Tibial nerve (tissue), 4 donors: ENCODE measurements at regions not wholly inside any gene's neighbourhood (a gene's known extent, or its start where the extent isn't known, plus 50 kb on each side); places are given as distances from the start of the nearest gene placed in this dataset.

Experiments used
- DNase-seq, 2 donors: peaks; one replicate each; pipeline ENCODE4 v3.0.0-alpha.2; 2019; ENCODE audit warnings: low spot score in 2 of 2
- H3K27ac ChIP-seq, 4 donors: fragments of 200-600 bp; sonication (generic) in 3 of 4; one replicate each; pipeline ENCODE4 v1.5.1; 2017 to 2019; ENCODE audit warnings: mild to moderate bottlenecking in 1 of 4
- H3K27me3 ChIP-seq, 2 donors: fragments of 200-600 bp; sonication (generic) in 1 of 2; one replicate each; pipeline versions ENCODE4 v1.5.1 to v1.6.0; 2017 to 2019
- H3K36me3 ChIP-seq, 3 donors: fragments of 200-600 bp; sonication (generic); one replicate each; pipeline ENCODE4 v1.5.1; 2018 to 2019
- H3K4me1 ChIP-seq, 4 donors: fragments of 200-600 bp; sonication (generic) in 3 of 4; one replicate each; pipeline ENCODE4 v1.5.1; 2017 to 2019
- H3K4me3 ChIP-seq, 4 donors: fragments of 200-600 bp; sonication (generic) in 3 of 4; one replicate each; pipeline ENCODE4 v1.5.1; 2017 to 2019; ENCODE audit warnings: mild to moderate bottlenecking in 1 of 4, moderate library complexity in 1 of 4
- H3K9me3 ChIP-seq, 4 donors: fragments of 200-600 bp; sonication (generic) in 3 of 4; one replicate each; pipeline ENCODE4 v1.5.1; 2017 to 2019
- EP300 ChIP-seq, 2 donors: sonication (generic); formaldehyde crosslinking; IDR thresholded peaks; one replicate each; pipeline ENCODE4 v1.6.1; 2017; ENCODE audit warnings: antibody characterized with exemption in 2 of 2, mild to moderate bottlenecking in 1 of 2
- POLR2A ChIP-seq, 2 donors: fragments of 450-650 bp; IDR thresholded peaks; one replicate each; pipeline ENCODE4 v1.6.1; 2017; ENCODE audit warnings: antibody characterized with exemption in 2 of 2, mild to moderate bottlenecking in 2 of 2, moderate library complexity in 2 of 2
- WGBS, 2 donors: methylation state at CpG; one replicate each; pipeline ENCODE4 v1.1.5; 2018; 5-methylcytosine and 5-hydroxymethylcytosine counted together
- TF ChIP-seq, protein P1 (sequence below), 5 experiments: fragments of 200-600 bp in 3 of 5; fragments of 450-650 bp in 2 of 5; sonication (generic) in 3 of 5; IDR thresholded peaks; one replicate each; pipeline ENCODE4 v1.5.1; 2016 to 2019; ENCODE audit warnings: antibody characterized with exemption in 5 of 5, mild to moderate bottlenecking in 3 of 5, moderate library complexity in 2 of 5

- Histone ChIP-seq H3K27me3 (no peaks in the 10 kb centered on the region), H3K9me3 (peaks cover 0 to 8% (median 0%) of the 10 kb centered on the region in 4 donors), H3K4me1 (no peaks in the 10 kb centered on the region), H3K36me3 (no peaks in the 10 kb centered on the region), H3K27ac (no peak overlapping the region), H3K4me3 (no peak overlapping the region)
- TF ChIP-seq, protein P1, sequence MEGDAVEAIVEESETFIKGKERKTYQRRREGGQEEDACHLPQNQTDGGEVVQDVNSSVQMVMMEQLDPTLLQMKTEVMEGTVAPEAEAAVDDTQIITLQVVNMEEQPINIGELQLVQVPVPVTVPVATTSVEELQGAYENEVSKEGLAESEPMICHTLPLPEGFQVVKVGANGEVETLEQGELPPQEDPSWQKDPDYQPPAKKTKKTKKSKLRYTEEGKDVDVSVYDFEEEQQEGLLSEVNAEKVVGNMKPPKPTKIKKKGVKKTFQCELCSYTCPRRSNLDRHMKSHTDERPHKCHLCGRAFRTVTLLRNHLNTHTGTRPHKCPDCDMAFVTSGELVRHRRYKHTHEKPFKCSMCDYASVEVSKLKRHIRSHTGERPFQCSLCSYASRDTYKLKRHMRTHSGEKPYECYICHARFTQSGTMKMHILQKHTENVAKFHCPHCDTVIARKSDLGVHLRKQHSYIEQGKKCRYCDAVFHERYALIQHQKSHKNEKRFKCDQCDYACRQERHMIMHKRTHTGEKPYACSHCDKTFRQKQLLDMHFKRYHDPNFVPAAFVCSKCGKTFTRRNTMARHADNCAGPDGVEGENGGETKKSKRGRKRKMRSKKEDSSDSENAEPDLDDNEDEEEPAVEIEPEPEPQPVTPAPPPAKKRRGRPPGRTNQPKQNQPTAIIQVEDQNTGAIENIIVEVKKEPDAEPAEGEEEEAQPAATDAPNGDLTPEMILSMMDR (IDR thresholded peaks at IDR 0.05): no peak
- TF ChIP-seq EP300 (IDR thresholded peaks at IDR 0.05) (no peak), POLR2A (IDR thresholded peaks at IDR 0.05) (no peak)
- 80 to 84% methylated on average over 4 of the region's 4 CpGs for WGBS, 2 donors
- no peak for DNase-seq
Observed at GRCh38 chr11:27938011-27938410, 169.9 kb downstream of the KIF18A start.

DNA sequence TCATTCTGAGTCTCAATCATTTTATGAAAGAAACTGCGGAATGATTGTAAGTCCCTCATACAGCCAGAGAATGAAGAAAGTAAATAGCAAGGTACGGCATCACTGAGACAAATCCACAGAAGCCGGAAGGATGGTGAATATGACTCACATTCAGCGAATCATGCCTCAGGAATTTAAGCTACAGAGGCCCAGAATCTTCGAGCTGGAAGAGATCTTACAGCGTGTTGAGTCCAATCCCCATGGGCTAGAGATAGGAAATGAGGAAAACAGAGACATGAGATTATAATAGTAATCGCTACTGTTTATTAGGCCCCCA, 173.2 kb downstream of the KIF18A start:
- TF ChIP-seq POLR2A (IDR thresholded peaks at IDR 0.05) (no peak), EP300 (IDR thresholded peaks at IDR 0.05) (no peak)
- TF ChIP-seq, protein P1 (IDR thresholded peaks at IDR 0.05): no peak
- Histone ChIP-seq H3K27me3 (no peaks in the 10 kb centered on the region), H3K4me1 (no peaks in the 10 kb centered on the region), H3K27ac (no peak overlapping the region), H3K4me3 (no peak overlapping the region), H3K9me3 (peaks cover 0 to 8% (median 0%) of the 10 kb centered on the region in 4 donors), H3K36me3 (no peaks in the 10 kb centered on the region)
- 43 to 47% methylated on average over 7 of the region's 7 CpGs for WGBS, 2 donors
- no peak for DNase-seq

DNA sequence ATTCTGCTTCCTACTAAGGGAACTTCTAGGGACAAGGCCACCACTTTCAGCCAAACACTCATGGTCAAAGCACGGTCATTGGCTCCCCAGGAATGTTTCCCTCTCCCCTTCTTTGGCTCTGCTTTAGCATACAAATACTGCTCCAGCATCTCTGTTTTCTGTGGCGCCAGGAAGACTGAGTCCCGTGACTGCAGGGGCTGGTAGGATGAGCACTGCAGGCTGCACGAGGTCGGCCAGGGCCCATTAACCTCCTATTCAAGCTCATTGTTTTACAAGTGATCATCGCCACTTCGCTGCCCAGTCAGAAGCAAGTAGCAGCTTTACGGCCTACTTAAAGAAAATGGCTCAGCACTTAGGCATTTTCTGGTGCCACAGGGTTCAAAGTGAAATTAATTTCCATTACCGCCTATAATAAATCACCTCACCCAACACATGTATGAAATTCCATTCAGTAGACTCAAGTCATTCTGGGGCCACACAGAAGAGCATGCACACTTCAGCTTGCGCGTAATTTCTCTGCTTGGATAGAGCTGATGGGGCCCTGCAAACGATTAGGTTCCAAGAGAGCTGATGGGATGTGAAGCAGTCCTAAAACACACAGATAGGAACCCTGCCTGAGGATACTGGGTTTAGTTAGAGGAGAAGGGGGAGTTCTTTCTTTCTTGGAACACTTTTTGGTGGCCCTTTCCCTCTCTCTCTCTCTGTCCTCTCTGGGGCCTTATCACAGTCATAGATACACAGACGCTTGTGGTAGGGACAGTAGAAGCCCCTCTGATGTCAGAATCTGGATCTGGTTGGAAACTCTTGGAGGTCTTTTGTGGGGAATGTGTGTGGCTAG, 173.7 kb downstream of the KIF18A start:
- no peak for TF ChIP-seq EP300 (IDR thresholded peaks at IDR 0.05)
- TF ChIP-seq, protein P1 (IDR thresholded peaks at IDR 0.05): no peak
- TF ChIP-seq POLR2A (IDR thresholded peaks at IDR 0.05): no peak
- Histone ChIP-seq H3K27ac (no peak overlapping the region), H3K36me3 (no peaks in the 10 kb centered on the region), H3K9me3 (peaks cover 0 to 7% (median 0%) of the 10 kb centered on the region in 4 donors), H3K4me1 (no peaks in the 10 kb centered on the region), H3K4me3 (no peak overlapping the region), H3K27me3 (no peaks in the 10 kb centered on the region)
- no peak for DNase-seq
- 48 to 52% methylated on average over 13 of the region's 13 CpGs for WGBS, 2 donors

DNA sequence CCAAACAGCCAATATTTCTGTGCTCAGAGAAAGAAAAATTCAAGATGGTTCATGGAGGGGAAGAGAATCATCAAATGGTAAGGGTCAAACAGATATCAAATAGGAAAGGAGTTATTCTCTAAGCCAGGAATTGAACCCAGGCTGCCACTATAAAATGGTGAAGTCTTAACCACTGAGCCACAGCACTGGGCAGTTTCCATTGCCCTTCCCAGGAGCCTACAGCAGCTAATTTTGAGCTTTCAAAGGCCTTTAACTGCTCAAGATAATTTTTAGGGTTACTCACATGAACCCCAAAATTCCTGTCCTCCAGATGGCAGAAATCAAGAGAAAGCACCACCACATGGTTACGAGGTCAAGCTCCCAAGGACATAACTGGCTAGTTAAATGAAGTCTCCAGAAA, 176.2 kb downstream of the KIF18A start:
- Histone ChIP-seq H3K4me3 (no peak overlapping the region), H3K9me3 (no peaks in the 10 kb centered on the region), H3K27me3 (no peaks in the 10 kb centered on the region), H3K27ac (no peak overlapping the region), H3K4me1 (no peaks in the 10 kb centered on the region), H3K36me3 (no peaks in the 10 kb centered on the region)
- TF ChIP-seq EP300 (IDR thresholded peaks at IDR 0.05) (no peak), POLR2A (IDR thresholded peaks at IDR 0.05) (no peak)
- TF ChIP-seq, protein P1 (IDR thresholded peaks at IDR 0.05): no peak
- WGBS, 2 donors: 90 to 94% methylated on average over 1 of the region's 1 CpG
- DNase-seq: no peak

GRCh38 chr11:27930946-27931345, 177.0 kb downstream of the KIF18A start:
- no peak for DNase-seq
- Histone ChIP-seq H3K27ac (no peak overlapping the region), H3K9me3 (no peaks in the 10 kb centered on the region), H3K36me3 (no peaks in the 10 kb centered on the region), H3K4me3 (no peak overlapping the region), H3K27me3 (no peaks in the 10 kb centered on the region), H3K4me1 (no peaks in the 10 kb centered on the region)
- 70% methylated on average over 1 of the region's 1 CpG for WGBS, 2 donors
- no peak for TF ChIP-seq POLR2A (IDR thresholded peaks at IDR 0.05)
- no peak for TF ChIP-seq EP300 (IDR thresholded peaks at IDR 0.05)
- TF ChIP-seq, protein P1 (IDR thresholded peaks at IDR 0.05): no peak
